Activated T-helper 17 cell treated with anti-CD3 and anti-CD28 coated beads, Interleukin-2, amount 50 U/mL, for 72 hours (primary cell): ENCODE measurements at regions not wholly inside any gene's neighbourhood (a gene's known extent, or its start where the extent isn't known, plus 50 kb on each side); places are given as distances from the start of the nearest gene placed in this dataset.

Experiments
- ATAC-seq: fragments of 150-1000 bp; cut with Tn5 transposase; replicated peaks from 2 replicates; pipeline ENCODE4 v1.10.0; 2021; ENCODE audit warnings: mild to moderate bottlenecking, moderate library complexity
- H3K27ac Mint-ChIP-seq: one replicate; pipeline ENCODE4 v1.8.0; 2022; ENCODE audit warnings: mixed read lengths
- H3K27me3 Mint-ChIP-seq: one replicate; pipeline ENCODE4 v1.8.0; 2022; ENCODE audit warnings: mixed read lengths
- H3K36me3 Mint-ChIP-seq: one replicate; pipeline ENCODE4 v1.8.0; 2022; ENCODE audit warnings: low read depth, mild to moderate bottlenecking, mixed read lengths
- H3K4me1 Mint-ChIP-seq: one replicate; pipeline ENCODE4 v1.8.0; 2022; ENCODE audit warnings: mixed read lengths
- H3K4me3 Mint-ChIP-seq: one replicate; pipeline ENCODE4 v1.8.0; 2022; ENCODE audit warnings: mild to moderate bottlenecking, mixed read lengths
- H3K9me3 Mint-ChIP-seq: one replicate; pipeline ENCODE4 v1.8.0; 2022; ENCODE audit warnings: mixed read lengths

DNA sequence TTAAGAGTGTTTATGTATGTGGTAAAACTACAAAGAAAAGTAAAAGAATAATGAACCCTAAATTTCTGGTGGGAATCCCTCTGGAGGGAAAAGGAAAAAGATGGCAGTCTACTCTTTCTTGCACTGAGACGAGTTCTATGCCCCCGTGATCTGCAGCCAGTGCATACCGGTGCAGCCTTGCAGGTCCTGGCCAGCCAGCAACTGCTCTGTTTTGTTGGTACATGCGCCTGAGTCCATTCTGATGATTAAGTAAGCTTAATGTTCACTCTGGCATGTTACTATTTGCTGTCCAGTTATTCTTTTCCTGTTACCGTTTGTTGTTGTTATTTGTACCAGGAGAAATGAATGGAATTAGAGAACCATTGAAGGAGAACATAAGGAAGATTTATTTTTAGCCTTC, 95.1 kb upstream of the TMC3 start:
- H3K27me3 Mint-ChIP-seq = peaks cover 30% of the 10 kb centered on the region
- H3K27ac Mint-ChIP-seq = no peak overlapping the region
- peaks cover 6% of the 10 kb centered on the region for H3K9me3 Mint-ChIP-seq
- no peak for ATAC-seq
- no peaks in the 10 kb centered on the region for H3K4me1 Mint-ChIP-seq
- H3K4me3 Mint-ChIP-seq = no peak overlapping the region
- H3K36me3 Mint-ChIP-seq = no peaks in the 10 kb centered on the region

- peaks cover 18% of the 10 kb centered on the region for H3K9me3 Mint-ChIP-seq
- ATAC-seq = no peak
- no peaks in the 10 kb centered on the region for H3K4me1 Mint-ChIP-seq
- no peak overlapping the region for H3K4me3 Mint-ChIP-seq
- no peaks in the 10 kb centered on the region for H3K36me3 Mint-ChIP-seq
- H3K27me3 Mint-ChIP-seq = peaks cover 25% of the 10 kb centered on the region
- H3K27ac Mint-ChIP-seq = no peak overlapping the region
Observed at GRCh38 chr15:81466741-81467140, 92.7 kb upstream of the TMC3 start.

DNA sequence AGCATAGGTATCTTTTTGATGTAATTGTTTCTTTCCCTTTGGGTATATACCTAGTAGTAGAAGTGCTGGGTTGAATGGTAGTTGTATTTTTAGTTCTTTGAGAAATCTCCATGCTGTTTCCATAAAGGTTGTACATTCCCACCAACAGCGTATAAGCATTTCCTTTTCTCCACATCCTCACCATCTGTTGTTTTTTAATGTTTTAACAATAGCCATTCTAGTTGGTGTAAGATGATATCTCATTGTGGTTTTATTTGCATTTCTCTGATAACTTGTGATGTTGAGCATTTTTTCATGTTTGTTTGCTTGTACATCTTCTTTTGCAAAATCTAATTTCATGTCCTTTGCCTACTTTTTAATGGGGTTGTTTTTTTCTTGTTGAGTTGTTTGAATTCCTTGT, 80.0 kb upstream of the TMC3 start:
- H3K27ac Mint-ChIP-seq = no peak overlapping the region
- peaks cover 5% of the 10 kb centered on the region for H3K9me3 Mint-ChIP-seq
- no peaks in the 10 kb centered on the region for H3K36me3 Mint-ChIP-seq
- no peak overlapping the region for H3K4me3 Mint-ChIP-seq
- ATAC-seq = no peak
- H3K27me3 Mint-ChIP-seq = peaks cover 11% of the 10 kb centered on the region
- H3K4me1 Mint-ChIP-seq = peaks cover 4% of the 10 kb centered on the region

GRCh38 chr15:81450721-81451120, 76.7 kb upstream of the TMC3 start:
- Mint-ChIP-seq H3K36me3 (no peaks in the 10 kb centered on the region), H3K27ac (no peak overlapping the region), H3K4me1 (no peaks in the 10 kb centered on the region), H3K4me3 (no peak overlapping the region), H3K9me3 (no peaks in the 10 kb centered on the region), H3K27me3 (peaks cover 14% of the 10 kb centered on the region)
- ATAC-seq = no peak

GRCh38 chr15:81449836-81450474, 75.9 kb upstream of the TMC3 start:
- Mint-ChIP-seq H3K4me3 (no peak overlapping the region), H3K27ac (no peak overlapping the region), H3K4me1 (no peaks in the 10 kb centered on the region), H3K27me3 (peaks cover 18% of the 10 kb centered on the region), H3K9me3 (no peaks in the 10 kb centered on the region), H3K36me3 (no peaks in the 10 kb centered on the region)
- no peak for ATAC-seq

- H3K36me3 Mint-ChIP-seq = no peaks in the 10 kb centered on the region
Observed at GRCh38 chr15:81443040-81443820, 69.2 kb upstream of the TMC3 start.

DNA sequence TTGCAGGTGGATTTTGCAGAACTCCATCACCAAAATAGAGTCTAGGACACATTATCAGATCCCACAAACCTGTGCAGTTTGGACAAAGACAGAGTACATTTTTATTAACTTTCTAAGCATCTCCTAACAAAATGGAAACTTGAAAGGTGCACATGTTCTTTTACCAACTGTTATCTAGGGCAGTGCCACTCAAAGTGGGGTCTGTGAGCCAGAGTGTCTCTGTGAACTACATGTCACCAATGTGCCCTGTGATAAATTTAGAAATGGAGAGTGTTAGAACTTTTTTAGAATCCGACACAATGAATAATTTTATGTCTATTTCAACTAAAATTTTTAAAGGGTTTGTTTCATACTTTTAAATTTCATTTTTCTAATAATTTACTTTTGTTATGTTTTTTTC, 68.4 kb upstream of the TMC3 start:
- ATAC-seq = no peak
- H3K27me3 Mint-ChIP-seq = peaks cover 50% of the 10 kb centered on the region
- H3K27ac Mint-ChIP-seq = no peak overlapping the region
- H3K9me3 Mint-ChIP-seq = no peaks in the 10 kb centered on the region
- no peaks in the 10 kb centered on the region for H3K4me1 Mint-ChIP-seq
- no peaks in the 10 kb centered on the region for H3K36me3 Mint-ChIP-seq
- no peak overlapping the region for H3K4me3 Mint-ChIP-seq

More at GRCh38 chr15:81443040-81443820, 69.2 kb upstream of the TMC3 start:
- no peak overlapping the region for H3K27ac Mint-ChIP-seq
- H3K27me3 Mint-ChIP-seq = peaks cover 47% of the 10 kb centered on the region
- no peaks in the 10 kb centered on the region for H3K4me1 Mint-ChIP-seq
- no peak for ATAC-seq
- no peaks in the 10 kb centered on the region for H3K9me3 Mint-ChIP-seq
- H3K4me3 Mint-ChIP-seq = no peak overlapping the region

DNA sequence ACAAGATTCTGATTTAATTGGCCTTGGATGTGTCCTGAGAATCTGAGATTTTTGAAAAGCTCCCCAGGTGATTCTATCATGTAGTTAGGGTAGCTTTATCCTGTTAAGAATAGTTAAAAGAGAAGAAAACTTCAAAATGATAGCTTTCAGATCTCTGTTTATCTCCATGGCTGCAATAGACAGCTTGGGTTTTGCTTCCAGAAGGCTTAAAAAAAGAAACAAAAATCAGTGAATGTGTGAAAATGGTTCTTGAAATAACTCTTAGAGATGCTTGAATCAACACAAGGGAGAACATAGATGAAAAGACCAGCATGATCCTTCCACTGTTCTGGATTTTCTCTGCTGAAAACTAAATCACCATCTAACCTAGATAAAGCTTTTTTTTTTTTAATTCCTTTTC, 60.8 kb upstream of the TMC3 start:
- Mint-ChIP-seq H3K27me3 (peaks cover 42% of the 10 kb centered on the region), H3K9me3 (no peaks in the 10 kb centered on the region), H3K4me3 (no peak overlapping the region), H3K36me3 (no peaks in the 10 kb centered on the region), H3K4me1 (no peaks in the 10 kb centered on the region), H3K27ac (no peak overlapping the region)
- no peak for ATAC-seq

DNA sequence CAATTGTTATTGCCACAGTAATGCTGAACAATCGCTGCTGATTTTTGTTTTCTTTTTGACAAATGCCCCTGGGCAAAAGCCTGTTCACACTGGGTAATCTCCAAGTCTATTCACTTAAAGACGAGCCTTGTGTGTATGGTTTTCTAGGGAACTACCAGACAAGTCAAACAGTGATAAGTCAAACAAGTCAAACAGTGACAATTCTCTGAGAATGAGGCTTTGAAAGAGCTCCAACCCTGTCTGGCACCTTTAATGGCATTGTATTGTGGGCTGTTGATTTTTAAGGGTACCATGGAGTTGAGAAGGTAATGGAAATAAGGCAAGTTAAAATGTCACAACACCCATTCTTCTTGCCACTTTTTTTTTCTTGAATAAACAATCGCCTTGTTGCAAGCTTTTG, 59.4 kb upstream of the TMC3 start:
- ATAC-seq = no peak
- Mint-ChIP-seq H3K36me3 (no peaks in the 10 kb centered on the region), H3K4me1 (no peaks in the 10 kb centered on the region), H3K9me3 (no peaks in the 10 kb centered on the region), H3K27me3 (peaks cover 39% of the 10 kb centered on the region), H3K27ac (no peak overlapping the region), H3K4me3 (no peak overlapping the region)

GRCh38 chr15:81432179-81432578, 58.2 kb upstream of the TMC3 start:
- Mint-ChIP-seq H3K9me3 (no peaks in the 10 kb centered on the region), H3K27me3 (peaks cover 31% of the 10 kb centered on the region), H3K36me3 (no peaks in the 10 kb centered on the region), H3K4me3 (no peak overlapping the region), H3K27ac (no peak overlapping the region), H3K4me1 (no peaks in the 10 kb centered on the region)
- no peak for ATAC-seq

DNA sequence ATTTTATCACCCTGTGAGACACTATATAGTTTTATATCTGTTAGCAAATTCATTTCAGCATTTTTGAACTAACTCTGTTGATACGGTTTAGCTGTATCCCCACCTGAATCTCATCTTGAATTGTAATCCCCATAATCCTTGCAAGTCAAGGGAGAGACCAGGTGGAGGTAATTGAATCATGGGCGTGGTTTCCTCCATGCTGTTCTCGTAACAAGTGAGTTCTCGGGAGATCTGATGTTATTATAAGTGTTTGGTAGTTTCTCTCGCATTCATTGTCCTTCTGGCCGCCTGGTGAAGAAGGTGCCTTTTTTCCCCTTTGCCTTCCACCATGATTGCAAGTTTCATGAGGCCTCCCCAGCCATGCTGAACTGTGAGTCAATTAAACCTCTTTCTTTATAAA, 53.2 kb upstream of the TMC3 start:
- Mint-ChIP-seq H3K4me3 (no peak overlapping the region), H3K36me3 (no peaks in the 10 kb centered on the region), H3K4me1 (no peaks in the 10 kb centered on the region)

DNA sequence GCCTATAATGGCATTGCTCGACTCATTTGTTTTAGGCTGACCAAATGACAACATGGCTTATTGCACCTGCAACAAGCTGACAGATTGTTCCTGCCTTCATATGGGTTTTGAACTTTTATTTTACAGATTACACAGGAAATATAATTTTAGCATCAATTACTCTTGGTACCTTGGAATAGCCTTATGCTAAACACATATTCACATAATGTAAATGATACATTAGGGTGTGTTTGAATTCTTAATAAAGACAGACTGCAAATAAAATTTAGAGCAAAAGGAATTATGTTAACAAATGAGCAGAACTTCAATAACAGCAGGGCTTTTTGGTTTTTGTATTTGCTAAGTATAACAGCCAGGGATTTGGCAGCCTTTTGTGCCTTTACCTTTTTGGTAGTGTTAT, 51.9 kb upstream of the TMC3 start:
- no peaks in the 10 kb centered on the region for H3K36me3 Mint-ChIP-seq
- H3K4me3 Mint-ChIP-seq = no peak overlapping the region
- no peak overlapping the region for H3K27ac Mint-ChIP-seq
- no peaks in the 10 kb centered on the region for H3K9me3 Mint-ChIP-seq
- peaks cover 11% of the 10 kb centered on the region for H3K27me3 Mint-ChIP-seq
- ATAC-seq = no peak
- H3K4me1 Mint-ChIP-seq = no peaks in the 10 kb centered on the region

More for the DNA sequence above, 53.2 kb upstream of the TMC3 start:
- ATAC-seq = no peak
- H3K27me3 Mint-ChIP-seq = peaks cover 17% of the 10 kb centered on the region
- H3K27ac Mint-ChIP-seq = no peak overlapping the region
- H3K9me3 Mint-ChIP-seq = no peaks in the 10 kb centered on the region
